SK-N-SH (cell line): ENCODE measurements at regions not wholly inside any gene's neighbourhood (a gene's known extent, or its start where the extent isn't known, plus 50 kb on each side); places are given as distances from the start of the nearest gene placed in this dataset.

ENCODE experiments used
- CTCF ChIA-PET: fragments of 300-600, 350-600 bp; formaldehyde crosslinking; extraction: SDS; loops from one replicate; lab custom pipeline; 2021; lab: Yijun Ruan, JAX
- POLR2A ChIA-PET: fragments of 350-600 bp; sonication (Branson Sonifier 250); formaldehyde crosslinking; extraction: SDS; loops from one replicate; lab custom pipeline; 2020; ENCODE audit warnings: antibody characterized with exemption, inconsistent platforms; lab: Yijun Ruan, JAX
- DNase-seq: peaks from one replicate; pipeline ENCODE4 v3.0.0; 2012
- H2AFZ ChIP-seq: fragments of 200-600 bp; sonication (generic); 2 replicates; pipeline ENCODE4 v1.8.1; 2016; ENCODE audit warnings: antibody characterized with exemption, mild to moderate bottlenecking, low read depth
- H3F3A ChIP-seq: fragments of 200-600 bp; sonication (generic); replicated peaks from 2 replicates; pipeline ENCODE3; 2016; ENCODE audit warnings: antibody characterized with exemption, mild to moderate bottlenecking; ENCODE audit not compliant: insufficient read depth
- H3K27ac ChIP-seq, 2 experiments: fragments of 200-500 bp in 1 of 2; fragments of 200-600 bp in 1 of 2; sonication (Bioruptor generic) in 1 of 2; sonication (generic), shearing (Covaris generic) in 1 of 2; 2 replicates each; pipeline versions ENCODE4 v1.5.1 to v1.6.1; 2014 to 2016; ENCODE audit warnings: low read depth in 2 of 2, inconsistent platforms in 1 of 2, low read length in 1 of 2, mild to moderate bottlenecking in 1 of 2, mixed read lengths in 1 of 2
- H3K27me3 ChIP-seq: fragments of 200-600 bp; sonication (generic), shearing (Covaris generic); 2 replicates; pipeline ENCODE4 v1.6.1; 2016; ENCODE audit warnings: mixed run types; ENCODE audit not compliant: insufficient read depth
- H3K36me3 ChIP-seq, 2 experiments: fragments of 200-500 bp in 1 of 2; fragments of 200-600 bp in 1 of 2; sonication (Bioruptor generic) in 1 of 2; sonication (generic) in 1 of 2; replicated peaks in 1 of 2; 2 replicates each; pipeline versions ENCODE3 to v1.5.1; 2014 to 2016; ENCODE audit warnings: low read length in 1 of 2, mild to moderate bottlenecking in 1 of 2; ENCODE audit not compliant: insufficient read depth in 2 of 2, control insufficient read depth in 1 of 2
- H3K4me1 ChIP-seq, 2 experiments: fragments of 200-500 bp in 1 of 2; fragments of 200-600 bp in 1 of 2; sonication (Bioruptor generic) in 1 of 2; sonication (generic), shearing (Covaris generic) in 1 of 2; 2 replicates each; pipeline versions ENCODE4 v1.5.1 to v1.6.1; 2014 to 2016; ENCODE audit warnings: low read depth in 1 of 2, low read length in 1 of 2, mixed run types in 1 of 2; ENCODE audit not compliant: insufficient read depth in 2 of 2, control insufficient read depth in 1 of 2
- H3K4me2 ChIP-seq: fragments of 200-600 bp; sonication (generic), shearing (Covaris generic); 2 replicates; pipeline ENCODE4 v1.6.1; 2017; ENCODE audit warnings: mixed run types
- H3K4me3 ChIP-seq, 2 experiments: fragments of 200-500 bp in 1 of 2; fragments of 200-600 bp in 1 of 2; sonication (Bioruptor generic) in 1 of 2; sonication (generic), shearing (Covaris generic) in 1 of 2; 2 replicates each; pipeline versions ENCODE4 v1.5.1 to v1.8.1; 2014 to 2016; ENCODE audit warnings: low read depth in 2 of 2, inconsistent platforms in 1 of 2, low read length in 1 of 2, mild to moderate bottlenecking in 1 of 2, mixed read lengths in 1 of 2, moderate library complexity in 1 of 2
- H3K79me2 ChIP-seq: fragments of 200-600 bp; sonication (generic); 2 replicates; pipeline ENCODE4 v1.8.1; 2017; ENCODE audit warnings: mild to moderate bottlenecking; ENCODE audit not compliant: insufficient read depth
- H3K9ac ChIP-seq: fragments of 200-600 bp; sonication (generic); 2 replicates; pipeline ENCODE4 v1.6.1; 2017; ENCODE audit warnings: mixed run types
- H3K9me2 ChIP-seq: fragments of 200-600 bp; sonication (generic); 2 replicates; pipeline ENCODE4 v1.6.1; 2017; ENCODE audit warnings: mixed run types
- H3K9me3 ChIP-seq: fragments of 200-600 bp; sonication (generic); 2 replicates; pipeline ENCODE4 v1.6.1; 2017; ENCODE audit warnings: mixed run types, mild to moderate bottlenecking, moderate library complexity
- H4K20me1 ChIP-seq: fragments of 200-600 bp; sonication (generic); 2 replicates; pipeline ENCODE4 v1.6.1; 2017; ENCODE audit warnings: mild to moderate bottlenecking, mixed run types; ENCODE audit not compliant: insufficient read depth
- ELF1 ChIP-seq: IDR thresholded peaks from 2 replicates; pipeline ENCODE4 v1.4.0; 2012
- GATA2 ChIP-seq: sonication (generic); formaldehyde crosslinking; IDR thresholded peaks from 2 replicates; pipeline ENCODE4 v1.5.0; 2020; ENCODE audit warnings: mild to moderate bottlenecking, missing genetic modification reagents
- JUND ChIP-seq: IDR thresholded peaks from 2 replicates; pipeline ENCODE4 v1.4.0; 2012
- MXI1 ChIP-seq: IDR thresholded peaks from 2 replicates; pipeline ENCODE4 v1.6.1; 2012; ENCODE audit warnings: mild to moderate bottlenecking, low read depth, low read length, improper control_type of control experiment
- POLR2AphosphoS5 ChIP-seq: IDR thresholded peaks from 2 replicates; pipeline ENCODE4 v1.6.1; 2012; ENCODE audit warnings: low read depth, low read length
- RCOR1 ChIP-seq: fragments of 150-350 bp; IDR thresholded peaks from 2 replicates; pipeline ENCODE4 v1.6.1; 2017; ENCODE audit warnings: antibody characterized with exemption, low read length
- RFX5 ChIP-seq: IDR thresholded peaks from 2 replicates; pipeline ENCODE4 v1.6.1; 2012; ENCODE audit warnings: mild to moderate bottlenecking, improper control_type of control experiment, low read length
- SIN3A ChIP-seq: IDR thresholded peaks from 2 replicates; pipeline ENCODE4 v1.6.1; 2012; ENCODE audit warnings: low read depth, mild to moderate bottlenecking, low read length, moderate library complexity, borderline replicate concordance
- WGBS: methylation state at CpG from one replicate; pipeline ENCODE4 v1.1.6; 2017; ENCODE audit warnings: low lambda C conversion rate; 5-methylcytosine and 5-hydroxymethylcytosine counted together
- TF ChIP-seq, protein P1 (sequence below): IDR thresholded peaks from 2 replicates; pipeline ENCODE4 v1.4.0; 2012; ENCODE audit warnings: low read depth
- TF ChIP-seq, protein P2 (sequence below): IDR thresholded peaks from 2 replicates; pipeline ENCODE4 v1.4.0; 2012; ENCODE audit warnings: low read depth, borderline replicate concordance
- TF ChIP-seq, protein P3 (sequence below): IDR thresholded peaks from 2 replicates; pipeline ENCODE4 v1.4.0; 2012; ENCODE audit warnings: low read depth, borderline replicate concordance
- TF ChIP-seq, protein P4 (sequence below): fragments of 200-600 bp; sonication (generic); IDR thresholded peaks from 2 replicates; pipeline ENCODE4 v1.6.1; 2017; ENCODE audit warnings: antibody characterized with exemption, mild to moderate bottlenecking, moderate library complexity
- TF ChIP-seq, protein P5 (sequence below): fragments of 150-350 bp; IDR thresholded peaks from 2 replicates; pipeline ENCODE4 v1.6.1; 2017; ENCODE audit warnings: antibody characterized with exemption, low read length, low read depth, borderline replicate concordance

DNA sequence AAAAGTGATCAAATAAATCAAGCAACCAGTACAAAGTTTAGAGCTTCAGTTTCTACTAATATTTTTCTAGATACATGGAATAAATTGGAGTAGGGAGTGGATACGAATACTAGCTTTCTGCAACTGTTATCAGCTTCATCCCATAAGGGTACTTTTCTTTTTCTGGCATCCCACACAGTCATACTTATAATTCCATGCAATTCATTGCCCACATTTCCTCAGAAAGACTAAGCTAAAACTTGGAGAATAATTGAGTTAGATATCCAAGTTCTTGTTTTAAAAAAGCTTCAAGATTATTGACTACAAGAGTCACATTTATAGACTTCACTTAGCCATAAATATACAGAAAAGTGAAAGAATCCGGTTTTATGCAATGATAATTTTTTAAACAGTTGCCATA is 186.9 kb downstream of the OLFM4 start:
- no peak for TF ChIP-seq JUND
- TF ChIP-seq ELF1, result no peak
- TF ChIP-seq, protein P1, sequence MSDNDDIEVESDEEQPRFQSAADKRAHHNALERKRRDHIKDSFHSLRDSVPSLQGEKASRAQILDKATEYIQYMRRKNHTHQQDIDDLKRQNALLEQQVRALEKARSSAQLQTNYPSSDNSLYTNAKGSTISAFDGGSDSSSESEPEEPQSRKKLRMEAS, result no peak
- TF ChIP-seq MXI1, result no peak
- no peak for TF ChIP-seq RFX5
- TF ChIP-seq, protein P2, sequence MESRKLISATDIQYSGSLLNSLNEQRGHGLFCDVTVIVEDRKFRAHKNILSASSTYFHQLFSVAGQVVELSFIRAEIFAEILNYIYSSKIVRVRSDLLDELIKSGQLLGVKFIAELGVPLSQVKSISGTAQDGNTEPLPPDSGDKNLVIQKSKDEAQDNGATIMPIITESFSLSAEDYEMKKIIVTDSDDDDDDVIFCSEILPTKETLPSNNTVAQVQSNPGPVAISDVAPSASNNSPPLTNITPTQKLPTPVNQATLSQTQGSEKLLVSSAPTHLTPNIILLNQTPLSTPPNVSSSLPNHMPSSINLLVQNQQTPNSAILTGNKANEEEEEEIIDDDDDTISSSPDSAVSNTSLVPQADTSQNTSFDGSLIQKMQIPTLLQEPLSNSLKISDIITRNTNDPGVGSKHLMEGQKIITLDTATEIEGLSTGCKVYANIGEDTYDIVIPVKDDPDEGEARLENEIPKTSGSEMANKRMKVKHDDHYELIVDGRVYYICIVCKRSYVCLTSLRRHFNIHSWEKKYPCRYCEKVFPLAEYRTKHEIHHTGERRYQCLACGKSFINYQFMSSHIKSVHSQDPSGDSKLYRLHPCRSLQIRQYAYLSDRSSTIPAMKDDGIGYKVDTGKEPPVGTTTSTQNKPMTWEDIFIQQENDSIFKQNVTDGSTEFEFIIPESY, result no peak
- no peak for TF ChIP-seq POLR2AphosphoS5
- TF ChIP-seq, protein P3, sequence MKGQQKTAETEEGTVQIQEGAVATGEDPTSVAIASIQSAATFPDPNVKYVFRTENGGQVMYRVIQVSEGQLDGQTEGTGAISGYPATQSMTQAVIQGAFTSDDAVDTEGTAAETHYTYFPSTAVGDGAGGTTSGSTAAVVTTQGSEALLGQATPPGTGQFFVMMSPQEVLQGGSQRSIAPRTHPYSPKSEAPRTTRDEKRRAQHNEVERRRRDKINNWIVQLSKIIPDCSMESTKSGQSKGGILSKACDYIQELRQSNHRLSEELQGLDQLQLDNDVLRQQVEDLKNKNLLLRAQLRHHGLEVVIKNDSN, result no peak
- TF ChIP-seq, protein P4, sequence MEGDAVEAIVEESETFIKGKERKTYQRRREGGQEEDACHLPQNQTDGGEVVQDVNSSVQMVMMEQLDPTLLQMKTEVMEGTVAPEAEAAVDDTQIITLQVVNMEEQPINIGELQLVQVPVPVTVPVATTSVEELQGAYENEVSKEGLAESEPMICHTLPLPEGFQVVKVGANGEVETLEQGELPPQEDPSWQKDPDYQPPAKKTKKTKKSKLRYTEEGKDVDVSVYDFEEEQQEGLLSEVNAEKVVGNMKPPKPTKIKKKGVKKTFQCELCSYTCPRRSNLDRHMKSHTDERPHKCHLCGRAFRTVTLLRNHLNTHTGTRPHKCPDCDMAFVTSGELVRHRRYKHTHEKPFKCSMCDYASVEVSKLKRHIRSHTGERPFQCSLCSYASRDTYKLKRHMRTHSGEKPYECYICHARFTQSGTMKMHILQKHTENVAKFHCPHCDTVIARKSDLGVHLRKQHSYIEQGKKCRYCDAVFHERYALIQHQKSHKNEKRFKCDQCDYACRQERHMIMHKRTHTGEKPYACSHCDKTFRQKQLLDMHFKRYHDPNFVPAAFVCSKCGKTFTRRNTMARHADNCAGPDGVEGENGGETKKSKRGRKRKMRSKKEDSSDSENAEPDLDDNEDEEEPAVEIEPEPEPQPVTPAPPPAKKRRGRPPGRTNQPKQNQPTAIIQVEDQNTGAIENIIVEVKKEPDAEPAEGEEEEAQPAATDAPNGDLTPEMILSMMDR, result no peak
- no peak for TF ChIP-seq GATA2 (CRISPR knock-in tag)
- TF ChIP-seq, protein P5, sequence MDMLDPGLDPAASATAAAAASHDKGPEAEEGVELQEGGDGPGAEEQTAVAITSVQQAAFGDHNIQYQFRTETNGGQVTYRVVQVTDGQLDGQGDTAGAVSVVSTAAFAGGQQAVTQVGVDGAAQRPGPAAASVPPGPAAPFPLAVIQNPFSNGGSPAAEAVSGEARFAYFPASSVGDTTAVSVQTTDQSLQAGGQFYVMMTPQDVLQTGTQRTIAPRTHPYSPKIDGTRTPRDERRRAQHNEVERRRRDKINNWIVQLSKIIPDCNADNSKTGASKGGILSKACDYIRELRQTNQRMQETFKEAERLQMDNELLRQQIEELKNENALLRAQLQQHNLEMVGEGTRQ, result no peak
- no peak overlapping the region for H3K4me2 ChIP-seq

DNA sequence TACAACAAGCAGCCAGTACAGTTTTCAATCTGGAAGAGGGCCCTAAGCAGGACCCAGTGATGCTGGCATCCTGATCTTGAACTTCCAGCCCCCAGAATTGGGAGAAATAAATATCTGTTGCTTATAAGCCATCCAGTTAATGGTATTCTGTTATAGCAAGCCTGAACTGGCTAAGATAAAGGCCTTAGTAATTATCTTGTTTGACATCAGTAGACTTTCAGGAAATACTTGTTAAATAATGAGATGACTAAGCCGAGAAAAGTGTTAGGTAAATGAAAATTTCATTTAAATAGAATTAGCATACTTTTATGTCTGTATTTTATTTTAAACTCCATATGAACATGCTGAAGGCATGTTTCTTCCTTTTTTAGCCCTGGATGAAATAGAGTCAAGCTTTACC is 188.2 kb downstream of the OLFM4 start:
- Histone ChIP-seq H3K4me1 (no peaks in the 10 kb centered on the region), H3K9me2 (no peaks in the 10 kb centered on the region), H3K27me3 (no peaks in the 10 kb centered on the region), H3K4me3 (no peak overlapping the region), H3K9ac (no peak overlapping the region), H3F3A (no peaks in the 10 kb centered on the region), H3K27ac (no peak overlapping the region), H3K4me2 (no peak overlapping the region), H3K9me3 (no peaks in the 10 kb centered on the region), H4K20me1 (no peaks in the 10 kb centered on the region), H3K79me2 (no peaks in the 10 kb centered on the region), H2AFZ (no peak overlapping the region), H3K36me3 (no peaks in the 10 kb centered on the region)
- TF ChIP-seq RCOR1 (no peak), SIN3A (no peak)
- DNase-seq, result no peak
- WGBS, result 2% methylated on average over 1 of the region's 1 CpG
- ChIA-PET POLR2A (no interaction called here), CTCF (interaction anchor here (1.3 to 1.7 kb wide), 2 partner anchors 10 to 64 kb away, joined by 3 to 6 read pairs; no protein-coding TSS in a partner anchor)

More for the DNA sequence above, 186.9 kb downstream of the OLFM4 start:
- no peaks in the 10 kb centered on the region for H3K79me2 ChIP-seq
- no peaks in the 10 kb centered on the region for H3K4me1 ChIP-seq
- H3K27me3 ChIP-seq, result no peaks in the 10 kb centered on the region
- H4K20me1 ChIP-seq, result no peaks in the 10 kb centered on the region
- H2AFZ ChIP-seq, result no peak overlapping the region
- H3F3A ChIP-seq, result no peaks in the 10 kb centered on the region
- no peak overlapping the region for H3K9ac ChIP-seq
- no peaks in the 10 kb centered on the region for H3K9me2 ChIP-seq
- WGBS, result 8% methylated on average over 2 of the region's 2 CpGs
- no peak overlapping the region for H3K4me3 ChIP-seq
- DNase-seq, result no peak
- no peaks in the 10 kb centered on the region for H3K9me3 ChIP-seq
- H3K27ac ChIP-seq, result no peak overlapping the region
- H3K36me3 ChIP-seq, result no peaks in the 10 kb centered on the region
- CTCF ChIA-PET, result interaction anchor here (0.7 to 1.7 kb wide), 6 partner anchors 9 to 365 kb away, joined by 3 to 7 read pairs (median 5); no protein-coding TSS in a partner anchor
- POLR2A ChIA-PET, result interaction anchor here (0.6 kb wide), 1 partner anchor 408 kb away, joined by 4 read pairs; no protein-coding TSS in a partner anchor
